ENCODE measurements at regions not wholly inside any gene's neighbourhood (a gene's known extent, or its start where the extent isn't known, plus 50 kb on each side); places are given as distances from the start of the nearest gene placed in this dataset.
"Not testable (repeated sequence)": the region's sequence is repeated elsewhere in the genome, so short reads cannot be mapped to it uniquely, and the experiment has no call there.

DNA sequence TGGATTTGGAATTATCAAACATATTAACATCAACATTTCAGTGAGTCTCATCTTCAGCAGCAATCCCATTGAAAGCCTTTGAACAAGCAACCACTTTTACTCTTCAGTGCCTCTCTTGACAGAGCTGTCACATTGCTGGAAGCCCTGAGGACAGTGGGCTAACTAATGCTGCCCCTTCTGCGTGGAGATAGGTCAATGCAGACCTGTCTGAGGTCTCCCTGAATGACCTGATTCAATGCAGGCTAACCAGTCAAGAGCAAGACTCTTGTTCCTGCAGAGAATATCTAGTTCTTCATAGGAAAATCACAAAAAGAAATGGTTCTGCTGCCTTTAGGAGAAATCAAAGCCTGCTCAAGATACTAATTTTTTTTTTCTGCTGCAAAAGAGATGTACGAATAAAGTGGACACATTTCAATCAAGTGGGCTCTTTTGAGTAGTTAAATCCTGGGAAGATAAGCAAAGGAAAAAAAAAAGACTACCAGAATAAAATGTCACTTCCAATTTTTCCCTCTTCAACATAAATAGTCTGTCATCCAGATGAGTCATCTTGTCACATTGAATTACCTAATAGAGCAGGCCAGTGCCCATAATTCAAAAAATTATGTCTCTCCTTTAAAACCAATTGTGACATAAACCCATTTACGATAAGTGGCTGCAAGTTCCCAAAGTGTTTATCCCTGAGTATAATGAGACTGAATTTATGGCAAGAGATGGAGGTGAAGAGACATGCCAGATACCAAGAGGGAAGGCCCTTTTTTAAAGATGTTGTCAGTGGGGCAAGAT lies 1269.0 kb upstream of the DDX18 start:
- no peak overlapping the region for H3K4me3 ChIP-seq (ENCODE audit: low read length)
- POLR2A ChIA-PET: no interaction called here
- Mint-ChIP-seq H3K27ac (no peak overlapping the region), H3K27me3 (no peaks in the 10 kb centered on the region), H3K9me3 (peaks cover 0 to 30% (median 7%) of the 10 kb centered on the region in 5 donors), H3K4me1 (no peaks in the 10 kb centered on the region), H3K4me3 (no peak overlapping the region), H3K36me3 (no peaks in the 10 kb centered on the region)
- H3K36me3 ChIP-seq (ENCODE audit: insufficient read depth, low read length): no peaks in the 10 kb centered on the region
- H3K27ac ChIP-seq (ENCODE audit: low read depth, low read length): no peak overlapping the region
- no peaks in the 10 kb centered on the region for H3K27me3 ChIP-seq (ENCODE audit: insufficient read depth, low read length, poor library complexity, severe bottlenecking)
- H3K9me3 ChIP-seq (ENCODE audit: low read length): no peaks in the 10 kb centered on the region
- no peaks in the 10 kb centered on the region for H3K4me1 ChIP-seq (ENCODE audit: insufficient read depth, low read length)
- CTCF ChIA-PET: no interaction called here
- DNase-seq: no peak

- POLR2A ChIA-PET; H3K4me3 Mint-ChIP-seq; H3K27ac ChIP-seq (ENCODE audit: low read depth, low read length); H3K9me3 ChIP-seq (ENCODE audit: low read length); CTCF ChIA-PET; DNase-seq; H3K4me1 ChIP-seq (ENCODE audit: insufficient read depth, low read length); H3K27me3 Mint-ChIP-seq; H3K4me1 Mint-ChIP-seq; H3K36me3 Mint-ChIP-seq; H3K4me3 ChIP-seq (ENCODE audit: low read length); H3K27me3 ChIP-seq (ENCODE audit: insufficient read depth, low read length, poor library complexity, severe bottlenecking); H3K27ac Mint-ChIP-seq; H3K36me3 ChIP-seq (ENCODE audit: insufficient read depth, low read length): not testable (repeated sequence)
- peaks cover 9 to 32% (median 22%) of the 10 kb centered on the region in 5 donors for H3K9me3 Mint-ChIP-seq
Observed at GRCh38 chr2:116552738-116553419, 1261.6 kb upstream of the DDX18 start.

GRCh38 chr2:116580209-116580608 lies 1234.3 kb upstream of the DDX18 start:
- H3K9me3 ChIP-seq (ENCODE audit: low read length): no peaks in the 10 kb centered on the region
- H3K27me3 ChIP-seq (ENCODE audit: insufficient read depth, low read length, poor library complexity, severe bottlenecking): no peaks in the 10 kb centered on the region
- ChIA-PET CTCF (no interaction called here), POLR2A (no interaction called here)
- no peaks in the 10 kb centered on the region for H3K36me3 ChIP-seq (ENCODE audit: insufficient read depth, low read length)
- Mint-ChIP-seq H3K9me3 (peaks cover 0 to 40% (median 6%) of the 10 kb centered on the region in 5 donors), H3K27me3 (no peaks in the 10 kb centered on the region), H3K4me3 (no peak overlapping the region), H3K4me1 (no peaks in the 10 kb centered on the region), H3K36me3 (no peaks in the 10 kb centered on the region), H3K27ac (no peak overlapping the region)
- H3K4me3 ChIP-seq (ENCODE audit: low read length): no peak overlapping the region
- no peak overlapping the region for H3K27ac ChIP-seq (ENCODE audit: low read depth, low read length)
- no peaks in the 10 kb centered on the region for H3K4me1 ChIP-seq (ENCODE audit: insufficient read depth, low read length)
- DNase-seq: no peak

GRCh38 chr2:116582850-116583249 lies 1231.6 kb upstream of the DDX18 start:
- ChIA-PET POLR2A (no interaction called here), CTCF (no interaction called here)
- Histone ChIP-seq H3K36me3 (ENCODE audit: insufficient read depth, low read length) (no peaks in the 10 kb centered on the region), H3K4me3 (ENCODE audit: low read length) (no peak overlapping the region), H3K9me3 (ENCODE audit: low read length) (no peaks in the 10 kb centered on the region), H3K27ac (ENCODE audit: low read depth, low read length) (no peak overlapping the region), H3K27me3 (ENCODE audit: insufficient read depth, low read length, poor library complexity, severe bottlenecking) (no peaks in the 10 kb centered on the region), H3K4me1 (ENCODE audit: insufficient read depth, low read length) (no peaks in the 10 kb centered on the region)
- DNase-seq: no peak
- peaks cover 0 to 48% (median 9%) of the 10 kb centered on the region in 5 donors for H3K9me3 Mint-ChIP-seq
- no peak overlapping the region for H3K27ac Mint-ChIP-seq
- no peaks in the 10 kb centered on the region for H3K4me1 Mint-ChIP-seq
- H3K4me3 Mint-ChIP-seq: no peak overlapping the region
- no peaks in the 10 kb centered on the region for H3K36me3 Mint-ChIP-seq
- no peaks in the 10 kb centered on the region for H3K27me3 Mint-ChIP-seq

- Histone ChIP-seq H3K4me3 (ENCODE audit: low read length) (no peak overlapping the region), H3K27me3 (ENCODE audit: insufficient read depth, low read length, poor library complexity, severe bottlenecking) (no peaks in the 10 kb centered on the region), H3K4me1 (ENCODE audit: insufficient read depth, low read length) (no peaks in the 10 kb centered on the region), H3K27ac (ENCODE audit: low read depth, low read length) (no peak overlapping the region), H3K36me3 (ENCODE audit: insufficient read depth, low read length) (no peaks in the 10 kb centered on the region), H3K9me3 (ENCODE audit: low read length) (no peaks in the 10 kb centered on the region)
- Mint-ChIP-seq H3K9me3 (peaks cover 7 to 48% (median 17%) of the 10 kb centered on the region in 5 donors), H3K4me3 (no peak overlapping the region), H3K27me3 (no peaks in the 10 kb centered on the region), H3K27ac (no peak overlapping the region), H3K4me1 (no peaks in the 10 kb centered on the region), H3K36me3 (no peaks in the 10 kb centered on the region)
- DNase-seq: no peak
- ChIA-PET CTCF (no interaction called here), POLR2A (no interaction called here)
Observed at GRCh38 chr2:116585669-116586327, 1228.7 kb upstream of the DDX18 start.

DNA sequence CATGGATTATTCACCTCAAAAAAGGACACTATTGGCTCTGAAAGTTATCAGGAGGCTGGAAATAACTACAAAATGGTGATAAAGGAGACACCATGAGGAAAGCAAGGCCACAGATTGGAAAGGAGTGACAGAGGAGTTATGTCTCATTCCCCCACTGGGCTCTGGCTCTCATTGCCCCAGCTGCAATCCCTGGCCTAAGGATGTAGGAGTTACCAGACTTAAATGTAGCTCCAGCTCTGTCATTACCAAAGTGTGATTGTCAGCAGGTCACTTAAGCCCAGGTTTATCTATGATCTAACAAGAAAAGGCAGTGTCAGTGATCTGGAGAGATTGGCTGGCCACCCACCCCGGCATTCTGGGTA lies 1228.2 kb upstream of the DDX18 start:
- H3K4me1 Mint-ChIP-seq: no peaks in the 10 kb centered on the region
- no peaks in the 10 kb centered on the region for H3K4me1 ChIP-seq (ENCODE audit: insufficient read depth, low read length)
- H3K27me3 ChIP-seq (ENCODE audit: insufficient read depth, low read length, poor library complexity, severe bottlenecking): no peaks in the 10 kb centered on the region
- no peak overlapping the region for H3K4me3 ChIP-seq (ENCODE audit: low read length)
- H3K9me3 ChIP-seq (ENCODE audit: low read length): no peaks in the 10 kb centered on the region
- H3K27ac ChIP-seq (ENCODE audit: low read depth, low read length): no peak overlapping the region
- H3K9me3 Mint-ChIP-seq: peaks cover 7 to 48% (median 17%) of the 10 kb centered on the region in 5 donors
- H3K27me3 Mint-ChIP-seq: no peaks in the 10 kb centered on the region
- POLR2A ChIA-PET: no interaction called here
- no peaks in the 10 kb centered on the region for H3K36me3 Mint-ChIP-seq
- CTCF ChIA-PET: no interaction called here
- DNase-seq: no peak
- no peak overlapping the region for H3K27ac Mint-ChIP-seq
- no peaks in the 10 kb centered on the region for H3K36me3 ChIP-seq (ENCODE audit: insufficient read depth, low read length)
- no peak overlapping the region for H3K4me3 Mint-ChIP-seq
